Activated CD4-positive, alpha-beta memory T cell treated with anti-CD3 and anti-CD28 coated beads, Interleukin-2, amount 10 ng/mL, durations not matched to agents 7 days and 5 days (primary cell): ENCODE measurements at regions not wholly inside any gene's neighbourhood (a gene's known extent, or its start where the extent isn't known, plus 50 kb on each side); places are given as distances from the start of the nearest gene placed in this dataset.

Source experiments
- CTCF ChIA-PET: fragments of 350-600 bp; sonication (Branson Sonifier 250); formaldehyde crosslinking; loops from one replicate; lab custom pipeline; 2021; ENCODE audit warnings: antibody characterized with exemption, inconsistent platforms; lab: Charles Lee
- POLR2A ChIA-PET: fragments of 350-600 bp; sonication (Branson Sonifier 250); formaldehyde crosslinking; loops from one replicate; lab custom pipeline; 2021; ENCODE audit warnings: antibody characterized with exemption; lab: Charles Lee
- DNase-seq: peaks from one replicate; pipeline ENCODE4 v3.0.0-alpha.2; 2020
- H3K27ac Mint-ChIP-seq: one replicate; pipeline ENCODE4 v1.8.0; 2021; ENCODE audit warnings: mild to moderate bottlenecking, mixed read lengths
- H3K27me3 Mint-ChIP-seq: one replicate; pipeline ENCODE4 v1.8.0; 2021; ENCODE audit warnings: mixed read lengths
- H3K36me3 Mint-ChIP-seq: one replicate; pipeline ENCODE4 v1.8.0; 2021; ENCODE audit warnings: low read depth, mixed read lengths
- H3K4me1 Mint-ChIP-seq: one replicate; pipeline ENCODE4 v1.8.0; 2021; ENCODE audit warnings: mixed read lengths
- H3K4me3 Mint-ChIP-seq: one replicate; pipeline ENCODE4 v1.8.0; 2021; ENCODE audit warnings: mild to moderate bottlenecking, mixed read lengths
- H3K9me3 Mint-ChIP-seq: one replicate; pipeline ENCODE4 v1.8.0; 2021; ENCODE audit warnings: mixed read lengths

DNA sequence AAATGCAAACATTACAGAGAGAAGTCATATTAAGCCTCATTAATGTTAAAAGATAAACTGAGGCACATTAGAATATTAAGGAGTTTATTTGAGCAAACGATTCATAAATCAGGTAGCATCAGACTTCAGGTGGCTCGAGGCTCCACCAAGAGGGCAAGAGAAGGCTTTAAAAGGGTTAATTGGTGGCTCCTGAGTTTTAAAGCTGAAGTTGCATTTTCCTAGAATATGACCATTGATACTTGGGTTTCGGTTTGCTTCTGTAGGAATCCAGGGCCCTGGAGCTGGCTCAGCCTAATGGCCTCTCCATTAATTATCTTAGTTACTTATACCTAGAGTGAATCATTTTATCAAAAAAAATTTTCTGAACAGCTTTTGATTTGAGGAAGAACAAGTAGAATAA lies 123.7 kb upstream of the NABP1 start:
- Mint-ChIP-seq H3K27me3 (peaks cover 16% of the 10 kb centered on the region), H3K4me1 (peaks cover 16% of the 10 kb centered on the region), H3K4me3 (no peak overlapping the region), H3K36me3 (no peaks in the 10 kb centered on the region), H3K27ac (no peak overlapping the region), H3K9me3 (no peaks in the 10 kb centered on the region)
- ChIA-PET CTCF (interaction anchor here (0.8 to 7.8 kb wide), 15 partner anchors 13 to 607 kb away, joined by 3 to 101 read pairs (median 3); no protein-coding TSS in a partner anchor), POLR2A (interaction anchor here (1.0 kb wide), 1 partner anchor 608 kb away, joined by 3 read pairs; no protein-coding TSS in a partner anchor)
- no peak for DNase-seq

DNA sequence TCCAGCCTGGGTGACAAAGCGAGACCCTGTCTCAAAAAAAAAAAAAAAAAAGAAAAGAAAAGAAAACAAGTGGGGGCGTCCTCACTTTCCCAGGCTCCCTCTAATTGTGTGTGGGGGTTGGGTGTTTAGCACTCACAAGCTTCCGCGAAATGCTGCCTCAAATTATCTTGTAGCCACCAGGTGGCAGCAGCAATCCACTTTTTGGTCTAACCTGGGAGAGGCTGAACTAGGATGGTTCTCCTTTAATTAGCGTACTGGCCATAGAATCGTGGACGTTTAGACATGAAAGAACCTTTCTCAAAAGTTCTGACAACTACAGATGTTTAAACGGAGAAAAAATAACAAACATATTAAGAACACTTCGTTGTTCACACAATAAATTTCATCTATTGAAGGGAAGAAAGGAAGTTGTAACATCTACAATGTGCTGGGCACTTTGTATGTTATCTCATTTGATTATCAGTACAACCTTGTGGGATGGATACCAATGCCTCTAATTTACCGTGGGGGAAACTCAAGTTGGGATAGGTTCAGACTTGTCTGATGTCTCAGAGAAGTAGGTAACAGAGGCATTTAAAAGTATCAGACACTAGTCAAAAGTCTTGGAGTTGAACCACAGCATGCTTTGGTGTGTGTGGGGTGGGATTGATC lies 122.7 kb upstream of the NABP1 start:
- Mint-ChIP-seq H3K27ac (no peak overlapping the region), H3K4me1 (peaks cover 16% of the 10 kb centered on the region), H3K4me3 (no peak overlapping the region), H3K27me3 (peaks cover 15% of the 10 kb centered on the region), H3K36me3 (no peaks in the 10 kb centered on the region), H3K9me3 (no peaks in the 10 kb centered on the region)
- ChIA-PET POLR2A (interaction anchor here (1.2 kb wide), 1 partner anchor 607 kb away, joined by 4 read pairs; no protein-coding TSS in a partner anchor), CTCF (interaction anchor here (0.6 to 7.8 kb wide), 23 partner anchors 9 to 606 kb away, joined by 3 to 101 read pairs (median 4); no protein-coding TSS in a partner anchor)
- peak; percentile 82 for DNase-seq

DNA sequence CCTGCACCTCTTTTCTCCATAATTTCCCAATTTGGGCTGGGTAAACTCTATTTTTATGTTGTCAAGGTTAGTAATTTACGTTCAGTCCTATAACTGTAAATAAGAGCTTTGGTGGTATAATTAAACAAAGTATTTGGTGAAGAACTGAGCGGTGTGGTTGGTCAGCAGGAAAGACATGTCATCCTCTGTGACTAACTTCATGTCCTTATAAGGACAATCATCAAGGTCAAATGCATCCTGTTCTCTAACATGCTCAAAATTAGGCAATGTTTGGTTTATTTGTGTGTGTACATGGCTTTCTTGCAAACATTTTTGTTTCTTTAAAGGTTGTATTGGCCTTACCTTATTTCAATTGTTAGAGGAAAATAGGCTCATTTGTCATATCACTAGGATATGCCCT lies 121.5 kb upstream of the NABP1 start:
- POLR2A ChIA-PET = no interaction called here
- Mint-ChIP-seq H3K27ac (no peak overlapping the region), H3K9me3 (no peaks in the 10 kb centered on the region), H3K4me3 (no peak overlapping the region), H3K36me3 (no peaks in the 10 kb centered on the region), H3K27me3 (peaks cover 14% of the 10 kb centered on the region), H3K4me1 (peaks cover 16% of the 10 kb centered on the region)
- CTCF ChIA-PET = interaction anchor here (1.2 to 7.8 kb wide), 3 partner anchors 10 to 605 kb away, joined by 3 to 101 read pairs (median 41); no protein-coding TSS in a partner anchor
- DNase-seq = no peak

DNA sequence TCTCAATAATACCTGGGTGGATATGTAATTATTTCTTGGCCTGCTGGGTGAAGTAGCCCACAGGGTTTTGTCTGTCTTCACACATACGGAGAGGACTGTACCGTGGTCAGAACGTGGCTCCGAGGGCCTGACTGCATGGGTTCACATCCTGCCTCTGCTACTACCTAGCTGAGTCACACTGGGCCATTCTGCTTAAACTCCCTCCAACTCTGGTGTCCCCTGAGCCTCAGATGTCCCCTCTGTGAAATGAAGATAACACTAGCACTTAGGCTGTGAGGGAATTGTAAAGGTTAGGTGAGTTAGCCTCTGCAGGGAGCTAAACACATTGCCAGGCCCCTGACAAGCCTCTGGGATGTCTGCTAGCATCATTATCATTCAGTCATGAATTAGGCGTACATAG lies 120.1 kb upstream of the NABP1 start:
- Mint-ChIP-seq H3K36me3 (no peaks in the 10 kb centered on the region), H3K4me3 (no peak overlapping the region), H3K27me3 (peaks cover 22% of the 10 kb centered on the region), H3K4me1 (peaks cover 16% of the 10 kb centered on the region), H3K27ac (no peak overlapping the region), H3K9me3 (no peaks in the 10 kb centered on the region)
- DNase-seq = no peak
- ChIA-PET POLR2A (interaction anchor here (0.9 kb wide), 1 partner anchor 118 kb away, joined by 3 read pairs; no protein-coding TSS in a partner anchor), CTCF (interaction anchor here (0.6 to 7.8 kb wide), 3 partner anchors 9 to 604 kb away, joined by 3 to 101 read pairs (median 41); no protein-coding TSS in a partner anchor)

DNA sequence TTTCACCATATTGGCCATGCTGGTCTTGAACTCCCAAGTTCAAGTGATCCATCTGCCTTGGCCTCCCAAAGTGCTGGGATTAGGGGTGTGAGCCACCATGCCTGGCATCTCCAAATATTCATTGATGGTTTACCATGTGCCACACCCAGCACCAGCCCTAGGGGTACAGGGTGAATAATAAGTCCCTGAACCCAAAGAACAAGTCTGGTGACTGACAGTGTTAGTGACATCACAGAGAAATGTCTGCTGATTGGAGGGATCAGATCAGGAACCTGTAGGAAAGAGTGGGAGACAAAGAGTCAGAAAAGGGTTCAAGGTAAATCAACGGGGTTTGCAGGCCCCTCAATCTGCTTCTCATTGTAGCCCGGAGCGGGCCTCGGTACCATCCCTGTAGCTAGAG lies 118.4 kb upstream of the NABP1 start:
- ChIA-PET POLR2A (no interaction called here), CTCF (interaction anchor here (0.7 to 3.2 kb wide), 3 partner anchors 20 to 603 kb away, joined by 5 to 10 read pairs (median 5); no protein-coding TSS in a partner anchor)
- no peak for DNase-seq
- H3K27me3 Mint-ChIP-seq = peaks cover 21% of the 10 kb centered on the region
- no peak overlapping the region for H3K27ac Mint-ChIP-seq
- H3K9me3 Mint-ChIP-seq = no peaks in the 10 kb centered on the region
- H3K36me3 Mint-ChIP-seq = no peaks in the 10 kb centered on the region
- no peak overlapping the region for H3K4me3 Mint-ChIP-seq
- peaks cover 25% of the 10 kb centered on the region for H3K4me1 Mint-ChIP-seq

DNA sequence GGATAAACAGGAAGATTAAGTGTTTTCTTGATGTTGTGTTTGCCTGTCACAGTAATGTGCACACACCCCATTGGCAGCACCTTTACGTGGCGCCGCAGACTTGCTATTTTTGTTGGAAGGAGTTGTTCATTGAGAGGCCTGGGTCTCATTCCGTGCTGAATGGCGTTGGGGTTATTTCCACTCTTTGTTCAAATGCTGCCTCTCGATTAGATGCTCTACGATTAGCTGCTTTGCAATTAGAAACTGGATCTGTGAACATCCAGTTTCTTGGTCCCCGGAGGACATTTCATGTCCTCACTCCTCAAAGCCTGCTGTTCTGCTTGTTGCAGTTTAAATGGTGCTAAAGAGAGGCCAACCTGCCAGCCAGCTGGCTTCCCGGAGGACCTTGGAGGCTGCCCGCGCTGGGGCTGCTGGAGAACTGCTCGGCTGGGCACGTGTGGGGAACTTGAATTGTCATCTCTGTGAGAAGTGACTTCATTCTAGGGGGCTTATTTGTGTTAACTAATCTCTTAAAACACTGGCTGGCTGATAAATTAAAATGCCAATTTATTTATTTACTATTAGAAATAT lies 117.4 kb upstream of the NABP1 start:
- peaks cover 25% of the 10 kb centered on the region for H3K27me3 Mint-ChIP-seq
- no peak overlapping the region for H3K4me3 Mint-ChIP-seq
- DNase-seq = no peak
- no peak overlapping the region for H3K27ac Mint-ChIP-seq
- H3K4me1 Mint-ChIP-seq = peaks cover 30% of the 10 kb centered on the region
- POLR2A ChIA-PET = no interaction called here
- CTCF ChIA-PET = interaction anchor here (1.4 to 3.2 kb wide), 2 partner anchors 21 to 602 kb away, joined by 5 to 10 read pairs; no protein-coding TSS in a partner anchor
- H3K9me3 Mint-ChIP-seq = no peaks in the 10 kb centered on the region
- H3K36me3 Mint-ChIP-seq = no peaks in the 10 kb centered on the region

DNA sequence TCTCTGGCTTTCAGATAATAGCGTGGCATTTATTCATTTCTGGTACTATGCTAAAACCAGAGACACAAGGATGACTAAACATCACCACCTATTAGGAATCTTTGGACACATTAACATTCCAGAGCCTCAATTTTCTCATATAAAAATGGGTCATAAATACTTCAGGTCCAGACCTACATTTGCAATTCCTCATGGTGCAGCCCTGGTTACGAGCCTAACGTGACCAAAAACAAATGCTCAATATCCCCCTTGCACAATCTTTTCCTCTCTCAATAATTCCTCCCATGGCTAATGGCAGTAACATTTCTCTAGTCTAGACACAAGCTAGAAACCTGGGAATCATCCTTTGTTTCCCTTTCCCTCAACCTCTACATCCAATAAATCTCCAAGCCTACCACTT lies 112.8 kb upstream of the NABP1 start:
- ChIA-PET POLR2A (interaction anchor here (1.4 to 1.7 kb wide), 2 partner anchors 73 to 113 kb away, joined by 3 to 7 read pairs; partner anchors contain the start of gene NABP1), CTCF (interaction anchor here (0.8 to 7.1 kb wide), 4 partner anchors 10 to 399 kb away, joined by 3 to 41 read pairs (median 4); no protein-coding TSS in a partner anchor)
- Mint-ChIP-seq H3K4me1 (peaks cover 36% of the 10 kb centered on the region), H3K4me3 (no peak overlapping the region), H3K9me3 (no peaks in the 10 kb centered on the region), H3K27me3 (peaks cover 41% of the 10 kb centered on the region), H3K27ac (no peak overlapping the region), H3K36me3 (no peaks in the 10 kb centered on the region)
- DNase-seq = no peak

DNA sequence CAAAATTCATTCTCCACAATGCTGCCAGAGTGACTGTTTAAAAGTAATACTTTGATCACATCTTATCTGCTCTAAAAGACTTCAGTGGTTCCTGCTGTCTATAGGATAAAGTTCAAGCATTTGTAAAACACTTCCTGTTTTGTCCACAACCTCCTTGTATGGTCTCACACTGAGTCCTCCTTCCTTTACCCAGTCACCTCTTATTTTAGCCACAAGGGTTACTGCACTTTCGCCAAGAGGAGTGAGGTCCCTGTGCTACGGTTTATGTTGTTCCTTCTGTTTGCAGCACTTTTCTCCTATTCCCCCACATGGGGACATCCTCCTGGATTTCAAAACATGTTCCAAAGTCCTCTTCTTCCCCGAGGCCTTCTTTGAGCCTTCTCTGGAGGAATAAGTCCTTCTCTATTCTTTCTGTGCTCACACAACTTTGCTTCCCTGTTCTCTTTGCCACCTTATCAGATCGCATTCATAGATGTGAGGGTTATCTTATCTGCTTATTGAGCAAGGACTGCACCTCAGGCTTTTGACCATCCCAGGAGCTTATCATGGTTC lies 112.2 kb upstream of the NABP1 start:
- CTCF ChIA-PET = interaction anchor here (0.6 to 7.1 kb wide), 15 partner anchors 10 to 1042 kb away, joined by 3 to 41 read pairs (median 8); no protein-coding TSS in a partner anchor

DNA sequence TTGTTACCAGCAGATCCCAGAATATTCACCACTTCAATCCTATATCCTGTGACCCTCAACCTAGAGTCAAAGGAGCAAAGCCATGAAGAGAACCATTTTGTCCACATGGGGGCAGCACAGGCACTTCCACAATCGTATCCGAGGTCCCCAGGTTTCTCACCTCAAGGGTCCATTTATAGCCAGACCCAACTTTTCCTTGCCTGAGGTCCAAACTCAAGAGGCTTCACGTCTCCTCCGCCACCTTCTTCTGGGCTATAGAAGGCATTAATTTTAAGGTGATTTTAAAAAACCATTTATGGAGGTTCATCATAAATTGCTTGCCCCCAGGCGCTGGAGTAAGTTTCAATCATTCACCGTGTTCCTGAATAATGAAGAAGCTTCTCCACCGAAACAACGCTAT lies 111.6 kb upstream of the NABP1 start:
- H3K4me3 Mint-ChIP-seq = no peak overlapping the region
- ChIA-PET POLR2A (interaction anchor here (1.4 to 1.9 kb wide), 2 partner anchors 110 to 112 kb away, joined by 7 to 15 read pairs; partner anchors contain the start of gene NABP1), CTCF (interaction anchor here (0.7 to 7.1 kb wide), 24 partner anchors 11 to 596 kb away, joined by 3 to 41 read pairs (median 6); partner anchors contain the start of gene NABP1)
- no peak overlapping the region for H3K27ac Mint-ChIP-seq
- no peaks in the 10 kb centered on the region for H3K36me3 Mint-ChIP-seq
- DNase-seq = peak; percentile 67
- H3K9me3 Mint-ChIP-seq = no peaks in the 10 kb centered on the region
- peaks cover 42% of the 10 kb centered on the region for H3K27me3 Mint-ChIP-seq
- peaks cover 49% of the 10 kb centered on the region for H3K4me1 Mint-ChIP-seq

More for the DNA sequence above, 112.2 kb upstream of the NABP1 start:
- Mint-ChIP-seq H3K9me3 (no peaks in the 10 kb centered on the region), H3K27me3 (peaks cover 43% of the 10 kb centered on the region), H3K4me1 (peaks cover 42% of the 10 kb centered on the region), H3K27ac (no peak overlapping the region), H3K4me3 (no peak overlapping the region), H3K36me3 (no peaks in the 10 kb centered on the region)
- POLR2A ChIA-PET = no interaction called here
- DNase-seq = no peak

DNA sequence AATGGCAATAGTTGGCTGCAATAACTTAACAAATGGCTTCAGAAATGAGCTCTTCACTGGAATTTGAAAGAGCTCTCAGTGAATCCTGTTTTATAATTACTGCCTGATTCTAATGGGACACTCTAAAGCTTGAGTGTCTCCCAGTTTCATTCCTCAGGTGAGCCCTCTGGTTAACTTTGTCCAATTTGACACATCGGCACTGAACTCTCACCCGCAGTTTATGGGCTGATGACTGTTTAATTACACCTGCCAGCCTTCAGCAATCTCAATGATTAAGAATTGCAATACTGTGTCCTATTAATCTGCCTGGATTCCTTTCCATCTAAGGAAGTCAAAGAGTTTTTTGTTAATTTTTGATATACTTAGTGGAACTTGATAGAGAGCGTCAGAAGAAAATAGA lies 110.7 kb upstream of the NABP1 start:
- no peak overlapping the region for H3K4me3 Mint-ChIP-seq
- DNase-seq = no peak
- H3K4me1 Mint-ChIP-seq = peaks cover 57% of the 10 kb centered on the region
- H3K27ac Mint-ChIP-seq = no peak overlapping the region
- ChIA-PET POLR2A (interaction anchor here (1.4 to 1.9 kb wide), 2 partner anchors 109 to 111 kb away, joined by 7 to 15 read pairs; partner anchors contain the start of gene NABP1), CTCF (interaction anchor here (0.7 to 7.1 kb wide), 27 partner anchors 12 to 595 kb away, joined by 3 to 41 read pairs (median 5); partner anchors contain the start of genes CAVIN2 and NABP1)
- H3K27me3 Mint-ChIP-seq = peaks cover 34% of the 10 kb centered on the region
- no peaks in the 10 kb centered on the region for H3K36me3 Mint-ChIP-seq
- no peaks in the 10 kb centered on the region for H3K9me3 Mint-ChIP-seq

DNA sequence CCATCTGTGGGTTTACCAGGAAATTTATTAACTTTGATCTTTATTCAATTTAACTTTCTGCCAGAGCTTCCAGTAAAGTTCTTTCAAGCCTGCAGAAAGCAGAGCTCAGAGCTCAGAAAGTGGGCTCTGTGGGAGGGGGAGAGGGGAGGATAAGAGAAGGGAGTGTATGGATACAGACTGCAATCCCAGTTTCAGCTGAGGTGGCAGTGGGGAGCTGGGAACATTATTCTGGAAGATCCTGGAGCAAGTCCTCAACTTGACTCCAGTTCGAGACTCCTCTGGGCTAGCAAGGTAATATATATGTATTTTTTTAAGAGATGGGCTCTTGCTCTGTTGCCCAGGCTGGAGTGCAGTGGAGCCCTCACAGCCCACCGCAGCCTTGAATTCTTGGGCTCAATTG lies 108.9 kb upstream of the NABP1 start:
- ChIA-PET POLR2A (interaction anchor here (0.6 to 6.4 kb wide), 7 partner anchors 68 to 187 kb away, joined by 3 to 112 read pairs (median 3); partner anchors contain the start of gene NABP1), CTCF (interaction anchor here (0.8 to 7.1 kb wide), 10 partner anchors 14 to 594 kb away, joined by 3 to 41 read pairs (median 7); partner anchors contain the start of gene NABP1)
- Mint-ChIP-seq H3K36me3 (no peaks in the 10 kb centered on the region), H3K27me3 (peaks cover 28% of the 10 kb centered on the region), H3K27ac (no peak overlapping the region), H3K4me3 (no peak overlapping the region), H3K9me3 (no peaks in the 10 kb centered on the region), H3K4me1 (peaks cover 69% of the 10 kb centered on the region)
- no peak for DNase-seq

DNA sequence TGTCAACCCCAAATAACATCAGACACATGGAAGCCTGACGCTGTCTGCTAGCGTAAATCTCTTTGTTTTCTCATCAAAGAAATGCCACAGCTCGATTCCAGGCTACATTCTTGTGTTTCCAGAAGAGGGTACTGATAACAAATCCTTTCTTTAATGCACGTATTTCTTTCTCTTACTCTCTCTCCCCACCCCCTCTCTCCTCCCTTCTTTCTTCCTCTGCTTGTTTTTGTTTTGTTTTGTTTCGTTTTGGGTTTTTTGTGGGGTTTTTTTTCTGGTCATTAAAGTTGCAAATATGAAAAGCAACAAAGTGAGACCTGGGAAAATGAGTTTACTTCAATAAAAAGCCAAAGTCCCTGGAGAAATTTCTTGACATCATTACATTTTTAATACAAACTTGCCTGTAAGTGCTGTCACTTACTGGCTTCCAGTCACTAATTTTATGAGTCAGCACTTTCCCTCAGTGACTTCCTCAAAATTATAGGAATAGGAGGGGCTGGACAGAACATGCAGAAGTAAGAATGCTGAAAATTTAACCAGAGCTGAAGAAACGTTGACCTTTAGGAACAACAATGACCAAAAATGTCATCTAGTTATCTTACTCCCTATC lies 106.7 kb upstream of the NABP1 start:
- Mint-ChIP-seq H3K4me1 (peaks cover 47% of the 10 kb centered on the region), H3K36me3 (no peaks in the 10 kb centered on the region), H3K9me3 (no peaks in the 10 kb centered on the region), H3K4me3 (peak overlapping the region; percentile 43), H3K27ac (peak overlapping the region; percentile 44), H3K27me3 (peaks cover 18% of the 10 kb centered on the region)
- DNase-seq = no peak
- CTCF ChIA-PET = interaction anchor here (0.6 to 4.1 kb wide), 9 partner anchors 14 to 591 kb away, joined by 3 to 21 read pairs (median 6); no protein-coding TSS in a partner anchor
- POLR2A ChIA-PET = interaction anchor here (1.4 to 6.4 kb wide), 2 partner anchors 108 to 120 kb away, joined by 4 to 112 read pairs; partner anchors contain the start of gene NABP1
